ENCODE measurements at regions not wholly inside any gene's neighbourhood (a gene's known extent, or its start where the extent isn't known, plus 50 kb on each side); places are given as distances from the start of the nearest gene placed in this dataset.

DNA sequence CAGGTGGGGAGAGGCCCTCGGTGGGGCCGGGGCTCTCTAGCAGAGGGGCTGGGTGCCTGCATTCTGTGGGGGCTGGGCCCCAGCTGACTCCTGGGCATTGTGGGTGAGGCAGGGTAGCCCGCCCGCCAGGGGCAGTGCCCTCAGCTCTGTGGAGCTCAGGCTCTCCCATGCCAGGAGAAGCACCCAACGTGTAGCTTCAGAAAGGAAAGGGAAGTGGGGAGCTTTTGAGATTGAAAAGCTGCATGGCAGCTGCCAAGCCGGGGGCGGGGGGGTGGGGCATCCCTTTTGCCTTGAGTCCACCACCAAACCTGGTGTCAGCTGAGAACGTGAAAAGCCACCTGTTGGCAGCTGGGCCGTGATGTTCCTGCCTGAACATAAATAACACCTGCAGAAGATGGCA, 192.1 kb upstream of the CIBAR2 start:
- H3K79me2 ChIP-seq (ENCODE audit: insufficient read depth, low read length), result no peaks in the 10 kb centered on the region
- H3T11ph ChIP-seq (ENCODE audit: low read length), result no peak overlapping the region
- no peaks in the 10 kb centered on the region for H3K9me3 ChIP-seq (ENCODE audit: control insufficient read depth, low read depth, low read length)
- no CpG with 5 or more reads among the region's 9 CpGs for WGBS (ENCODE audit: extremely low coverage, insufficient read length, low lambda C conversion rate)
- H3K23me2 ChIP-seq (ENCODE audit: insufficient read length, low read depth, low read length, poor library complexity, severe bottlenecking), result no peaks in the 10 kb centered on the region
- no peaks in the 10 kb centered on the region for H4K20me1 ChIP-seq (ENCODE audit: control insufficient read depth, insufficient read depth, insufficient read length)
- no peak overlapping the region for H2BK15ac ChIP-seq (ENCODE audit: low read depth, low read length)
- peaks cover 35% of the 10 kb centered on the region for H3K27me3 Mint-ChIP-seq (ENCODE audit: low read depth)
- H3K4ac ChIP-seq (ENCODE audit: low read depth, low read length), result no peak overlapping the region
- no peak overlapping the region for H2BK120ac ChIP-seq (ENCODE audit: low read depth, low read length, poor library complexity, severe bottlenecking)
- no peak overlapping the region for H3K27ac ChIP-seq (ENCODE audit: insufficient read length, low read depth, low read length)
- no peak overlapping the region for H2AFZ ChIP-seq (ENCODE audit: low read length)
- H3K14ac ChIP-seq (ENCODE audit: insufficient read depth, low read length), result no peak overlapping the region
- no peaks in the 10 kb centered on the region for H3K79me1 ChIP-seq (ENCODE audit: insufficient read depth, low read depth, low read length, poor library complexity, severe bottlenecking)
- no peak for DNase-seq
- H3K23ac ChIP-seq (ENCODE audit: insufficient read length, low read depth, low read length), result no peak overlapping the region
- no peaks in the 10 kb centered on the region; a peak in 1 of 5 replicates for H3K9me3 Mint-ChIP-seq
- H2AK5ac ChIP-seq (ENCODE audit: insufficient read length, low read length), result no peak overlapping the region
- H3K9ac ChIP-seq (ENCODE audit: extremely low read depth, insufficient read length, low read length), result no peak overlapping the region
- H3K4me1 ChIP-seq (ENCODE audit: insufficient read depth, low read length), result peaks cover 4% of the 10 kb centered on the region; the same call in 1 of the 2 replicates
- TF ChIP-seq, protein P1, sequence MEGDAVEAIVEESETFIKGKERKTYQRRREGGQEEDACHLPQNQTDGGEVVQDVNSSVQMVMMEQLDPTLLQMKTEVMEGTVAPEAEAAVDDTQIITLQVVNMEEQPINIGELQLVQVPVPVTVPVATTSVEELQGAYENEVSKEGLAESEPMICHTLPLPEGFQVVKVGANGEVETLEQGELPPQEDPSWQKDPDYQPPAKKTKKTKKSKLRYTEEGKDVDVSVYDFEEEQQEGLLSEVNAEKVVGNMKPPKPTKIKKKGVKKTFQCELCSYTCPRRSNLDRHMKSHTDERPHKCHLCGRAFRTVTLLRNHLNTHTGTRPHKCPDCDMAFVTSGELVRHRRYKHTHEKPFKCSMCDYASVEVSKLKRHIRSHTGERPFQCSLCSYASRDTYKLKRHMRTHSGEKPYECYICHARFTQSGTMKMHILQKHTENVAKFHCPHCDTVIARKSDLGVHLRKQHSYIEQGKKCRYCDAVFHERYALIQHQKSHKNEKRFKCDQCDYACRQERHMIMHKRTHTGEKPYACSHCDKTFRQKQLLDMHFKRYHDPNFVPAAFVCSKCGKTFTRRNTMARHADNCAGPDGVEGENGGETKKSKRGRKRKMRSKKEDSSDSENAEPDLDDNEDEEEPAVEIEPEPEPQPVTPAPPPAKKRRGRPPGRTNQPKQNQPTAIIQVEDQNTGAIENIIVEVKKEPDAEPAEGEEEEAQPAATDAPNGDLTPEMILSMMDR (conservative IDR thresholded peaks at IDR 0.05), result no peak
- no peak overlapping the region for H4K91ac ChIP-seq (ENCODE audit: insufficient read length, low read depth, low read length)
- no peak overlapping the region for H3K4me3 Mint-ChIP-seq
- H4K5ac ChIP-seq (ENCODE audit: insufficient read length, low read depth, low read length), result no peak overlapping the region
- no peak overlapping the region for H2BK12ac ChIP-seq (ENCODE audit: insufficient read length, low read depth, low read length)
- no peak overlapping the region for H3K56ac ChIP-seq (ENCODE audit: insufficient read length, low read depth, low read length)
- no peak overlapping the region for H3K18ac ChIP-seq (ENCODE audit: insufficient read length, low read depth, low read length)
- H3K4me2 ChIP-seq (ENCODE audit: insufficient read depth, insufficient read length, low read length), result no peak overlapping the region
- no peaks in the 10 kb centered on the region for H3K27me3 ChIP-seq (ENCODE audit: insufficient read depth, low read length)
- no peak overlapping the region for H2BK5ac ChIP-seq (ENCODE audit: insufficient read length, low read length)
- no peak overlapping the region for H4K8ac ChIP-seq (replicated peaks; ENCODE audit: insufficient read length, low read depth, low read length)
- no peak overlapping the region for H2BK20ac ChIP-seq (ENCODE audit: low read depth, low read length, poor library complexity, severe bottlenecking)
- H3K27ac Mint-ChIP-seq, result no peak overlapping the region
- H3K4me1 Mint-ChIP-seq, result peaks cover 34 to 40% of the 10 kb centered on the region in 2 experiments
- H3K36me3 Mint-ChIP-seq (ENCODE audit: insufficient read depth in 1 of 3, low read depth in 3 of 3), result no peaks in the 10 kb centered on the region; a peak in 1 of 7 replicates

Measured in H9 (cell line).